Caco-2 (cell line): ENCODE measurements at regions not wholly inside any gene's neighbourhood (a gene's known extent, or its start where the extent isn't known, plus 50 kb on each side); places are given as distances from the start of the nearest gene placed in this dataset.
A peak's percentile ranks its signal among the peaks of the same experiment; 100 is the strongest.

Experiments
- BruUV-seq: library from RNA; stranded (reverse); fragments of 400-500 nt; replicated peaks from 2 replicates; lab custom pipeline; 2021; lab: Mats Ljungman, UMichigan
- CTCF ChIA-PET: fragments of 300-600 bp; sonication (Branson Sonifier 250); formaldehyde crosslinking; loops from one replicate; lab custom pipeline; 2022; ENCODE audit warnings: antibody characterized with exemption; lab: Charles Lee
- POLR2A ChIA-PET: fragments of 300-600 bp; sonication (Branson Sonifier 250); formaldehyde crosslinking; loops from one replicate; lab custom pipeline; 2022; ENCODE audit warnings: antibody characterized with exemption; lab: Charles Lee
- DNase-seq, 2 experiments: peaks; one replicate each; pipeline versions ENCODE4 v3.0.0 to v3.0.0-alpha.2; 2020 to 2022
- H3K27me3 ChIP-seq: replicated peaks from 2 replicates; pipeline ENCODE4 v1.6.0; 2011; ENCODE audit warnings: low read length; ENCODE audit not compliant: control insufficient read depth, insufficient read depth
- H3K36me3 ChIP-seq: 2 replicates; pipeline ENCODE4 v1.5.1; 2011; ENCODE audit warnings: low read length; ENCODE audit not compliant: control insufficient read depth, insufficient read depth
- H3K4me1 ChIP-seq: fragments of 250-450 bp; sonication (Bioruptor Pico); 2 replicates; pipeline ENCODE4 v1.5.1; 2020; ENCODE audit warnings: mild to moderate bottlenecking
- H3K4me3 ChIP-seq: 2 replicates; pipeline ENCODE4 v1.5.1; 2011; ENCODE audit warnings: low read depth, mild to moderate bottlenecking, control low read depth, low read length
- H3K9me3 ChIP-seq: fragments of 250-450 bp; sonication (Bioruptor Pico); 2 replicates; pipeline ENCODE4 v1.5.1; 2020; ENCODE audit warnings: mild to moderate bottlenecking, moderate library complexity
- H3K27ac Mint-ChIP-seq: one replicate; pipeline ENCODE4 v1.8.0; 2022; ENCODE audit warnings: mixed read lengths; ENCODE audit not compliant: unreplicated experiment
- H3K27me3 Mint-ChIP-seq: one replicate; pipeline ENCODE4 v1.8.0; 2022; ENCODE audit warnings: mixed read lengths; ENCODE audit not compliant: insufficient read depth, unreplicated experiment
- H3K36me3 Mint-ChIP-seq: one replicate; pipeline ENCODE4 v1.8.0; 2022; ENCODE audit warnings: mild to moderate bottlenecking, mixed read lengths; ENCODE audit not compliant: insufficient read depth, unreplicated experiment
- H3K4me1 Mint-ChIP-seq: one replicate; pipeline ENCODE4 v1.8.0; 2022; ENCODE audit warnings: low read depth, mixed read lengths; ENCODE audit not compliant: unreplicated experiment
- H3K4me3 Mint-ChIP-seq: one replicate; pipeline ENCODE4 v1.8.0; 2022; ENCODE audit warnings: mild to moderate bottlenecking, moderate library complexity, mixed read lengths; ENCODE audit not compliant: unreplicated experiment
- H3K9me3 Mint-ChIP-seq: one replicate; pipeline ENCODE4 v1.8.0; 2022; ENCODE audit warnings: mixed read lengths; ENCODE audit not compliant: unreplicated experiment
- CTCF ChIP-seq, 2 experiments: fragments of 200-600 bp in 1 of 2; IDR thresholded peaks; 1 replicate in 1 of 2; 2 replicates in 1 of 2; pipeline versions ENCODE4 v1.5.1 to v1.8.0; 2011 to 2022; ENCODE audit warnings: antibody characterized with exemption in 1 of 2, control low read depth in 1 of 2, inconsistent platforms in 1 of 2, low read depth in 1 of 2, low read length in 1 of 2, mild to moderate bottlenecking in 1 of 2, moderate library complexity in 1 of 2; ENCODE audit not compliant: insufficient read depth in 1 of 2, severe bottlenecking in 1 of 2, unreplicated experiment in 1 of 2
- intact Hi-C: fragments of 100-400 bp; cut with micrococcal nuclease; formaldehyde crosslinking; loops from one replicate; pipeline ENCODE4 v1.10.0; 2022; ENCODE audit not compliant: unreplicated experiment

- Mint-ChIP-seq H3K4me3 (no peak overlapping the region), H3K9me3 (no peaks in the 10 kb centered on the region), H3K36me3 (no peaks in the 10 kb centered on the region), H3K4me1 (no peaks in the 10 kb centered on the region), H3K27ac (no peak overlapping the region), H3K27me3 (peaks cover 14% of the 10 kb centered on the region)
- no peaks in the 10 kb centered on the region for H3K4me1 ChIP-seq
- BruUV-seq: no TSS peak
- CTCF ChIA-PET: no interaction called here
- DNase-seq: peak in 1 of 2 experiments; percentile 4
- no peaks in the 10 kb centered on the region for H3K27me3 ChIP-seq
- peak in 1 of 2 experiments; percentile 20 for TF ChIP-seq CTCF (IDR thresholded peaks at IDR 0.05; ENCODE audit: insufficient read depth in 1 of 2, low read depth in 1 of 2, low read length in 1 of 2, severe bottlenecking in 1 of 2, unreplicated experiment in 1 of 2)
- H3K4me3 ChIP-seq: no peak overlapping the region
- no peaks in the 10 kb centered on the region for H3K9me3 ChIP-seq
- H3K36me3 ChIP-seq: no peaks in the 10 kb centered on the region
- intact Hi-C loops: no loop called here
- POLR2A ChIA-PET: no interaction called here
These were observed 83.9 kb upstream of the CEP85L start for GRCh38 chr6:118735320-118735719.

- ChIA-PET POLR2A (no interaction called here), CTCF (no interaction called here)
- Mint-ChIP-seq H3K9me3 (no peaks in the 10 kb centered on the region), H3K4me3 (no peak overlapping the region), H3K36me3 (no peaks in the 10 kb centered on the region), H3K27ac (no peak overlapping the region), H3K4me1 (no peaks in the 10 kb centered on the region), H3K27me3 (peaks cover 8% of the 10 kb centered on the region)
- Histone ChIP-seq H3K4me1 (no peaks in the 10 kb centered on the region), H3K27me3 (no peaks in the 10 kb centered on the region), H3K36me3 (no peaks in the 10 kb centered on the region), H3K4me3 (no peak overlapping the region), H3K9me3 (no peaks in the 10 kb centered on the region)
- BruUV-seq: no TSS peak
- intact Hi-C loops: no loop called here
- TF ChIP-seq CTCF (IDR thresholded peaks at IDR 0.05; ENCODE audit: insufficient read depth in 1 of 2, low read depth in 1 of 2, low read length in 1 of 2, severe bottlenecking in 1 of 2, unreplicated experiment in 1 of 2): no peak
- DNase-seq: no peak
These were observed 74.6 kb upstream of the CEP85L start for GRCh38 chr6:118725944-118726343.

GRCh38 chr6:118724211-118724610 is 72.8 kb upstream of the CEP85L start:
- no peak overlapping the region for H3K4me3 ChIP-seq
- Mint-ChIP-seq H3K36me3 (no peaks in the 10 kb centered on the region), H3K4me1 (no peaks in the 10 kb centered on the region), H3K27me3 (peaks cover 11% of the 10 kb centered on the region), H3K27ac (no peak overlapping the region), H3K9me3 (no peaks in the 10 kb centered on the region), H3K4me3 (no peak overlapping the region)
- intact Hi-C loops: no loop called here
- H3K9me3 ChIP-seq: no peaks in the 10 kb centered on the region
- ChIA-PET POLR2A (no interaction called here), CTCF (no interaction called here)
- H3K4me1 ChIP-seq: no peaks in the 10 kb centered on the region
- no peak for TF ChIP-seq CTCF (IDR thresholded peaks at IDR 0.05; ENCODE audit: insufficient read depth in 1 of 2, low read depth in 1 of 2, low read length in 1 of 2, severe bottlenecking in 1 of 2, unreplicated experiment in 1 of 2)
- H3K27me3 ChIP-seq: no peaks in the 10 kb centered on the region
- BruUV-seq: no TSS peak
- H3K36me3 ChIP-seq: no peaks in the 10 kb centered on the region
- DNase-seq: no peak
